Psoas muscle (tissue), 7 donors: ENCODE measurements at regions not wholly inside any gene's neighbourhood (a gene's known extent, or its start where the extent isn't known, plus 50 kb on each side); places are given as distances from the start of the nearest gene placed in this dataset.

Experiments
- ATAC-seq, 4 donors: fragments of 200-7000 bp; cut with Tn5 transposase; one replicate each; pipeline ENCODE4 v1.9.1; 2020; ENCODE audit warnings: moderate library complexity in 3 of 4, mild to moderate bottlenecking in 2 of 4
- DNase-seq, 2 donors: peaks; one replicate each; pipeline ENCODE4 v3.0.0-alpha.2; 2020
- H3K27ac ChIP-seq: fragments of 200-600 bp; one replicate; pipeline ENCODE4 v1.8.0; 2022
- H3K27me3 ChIP-seq, 3 donors: fragments of 200-600 bp in 1 of 3; one replicate each; pipeline versions ENCODE4 v1.6.1 to v1.8.0; 2013 to 2022; ENCODE audit warnings: low read length in 2 of 3, mild to moderate bottlenecking in 2 of 3, moderate library complexity in 1 of 3; ENCODE audit not compliant: insufficient read depth in 3 of 3
- H3K36me3 ChIP-seq, 2 donors: fragments of 200-600 bp in 1 of 2; one replicate each; pipeline versions ENCODE4 v1.6.1 to v1.8.0; 2013 to 2022; ENCODE audit warnings: low read depth in 1 of 2, mild to moderate bottlenecking in 1 of 2, moderate library complexity in 1 of 2; ENCODE audit not compliant: insufficient read depth in 1 of 2
- H3K4me1 ChIP-seq: fragments of 200-600 bp; one replicate; pipeline ENCODE4 v1.8.0; 2022
- H3K4me3 ChIP-seq: fragments of 200-600 bp; one replicate; pipeline ENCODE4 v1.8.0; 2022; ENCODE audit warnings: mild to moderate bottlenecking
- H3K9me3 ChIP-seq: fragments of 200-600 bp; one replicate; pipeline ENCODE4 v1.8.0; 2022
- WGBS, 3 donors: extraction: QIAGEN DNeasy Blood & Tissue Kit; methylation state at CpG; one replicate each; pipeline versions ENCODE4 v1.1.6 to v1.1.7; 2013; 5-methylcytosine and 5-hydroxymethylcytosine counted together
- intact Hi-C, 2 donors: fragments of 100-400 bp; cut with DNase I; formaldehyde crosslinking; loops; one replicate each; pipeline versions ENCODE4 v1.11.0 to v1.14.2; 2022
- TF ChIP-seq, protein P1 (sequence below): fragments of 200-600 bp; IDR thresholded peaks from one replicate; pipeline ENCODE4 v1.8.0; 2022; ENCODE audit warnings: antibody characterized with exemption
- donor health status: healthy with polysubstance abuse.
- donor health status: DM: no; HTN: no; CAD: no; lungs with moderate emphysema.
- donor health status: Bipolar disorder and iron deficiency.
- donor health status: healthy.
- donor health status: DM: yes; HTN: yes; CAD: no.
- donor health status: DM: no; HTN: no; CAD: no.
- donor health status: DM: yes; HTN: yes; CAD: no.

GRCh38 chr15:72979308-72979707 is 73.0 kb upstream of the NEO1 start:
- no peaks in the 10 kb centered on the region for H3K36me3 ChIP-seq
- H3K4me1 ChIP-seq: no peaks in the 10 kb centered on the region
- DNase-seq (no peak), ATAC-seq (no peak)
- 66 to 71% (median 67%) methylated on average over 5 of the region's 5 CpGs for WGBS, 3 donors
- H3K4me3 ChIP-seq: no peak overlapping the region
- intact Hi-C loops: loop anchor here in 1 of 2 donors (10.0 kb wide), 1 partner anchor 105 kb away; no protein-coding TSS in a partner anchor
- H3K27me3 ChIP-seq: peaks cover 0 to 2% (median 0%) of the 10 kb centered on the region in 3 donors
- no peak overlapping the region for H3K27ac ChIP-seq
- TF ChIP-seq, protein P1, sequence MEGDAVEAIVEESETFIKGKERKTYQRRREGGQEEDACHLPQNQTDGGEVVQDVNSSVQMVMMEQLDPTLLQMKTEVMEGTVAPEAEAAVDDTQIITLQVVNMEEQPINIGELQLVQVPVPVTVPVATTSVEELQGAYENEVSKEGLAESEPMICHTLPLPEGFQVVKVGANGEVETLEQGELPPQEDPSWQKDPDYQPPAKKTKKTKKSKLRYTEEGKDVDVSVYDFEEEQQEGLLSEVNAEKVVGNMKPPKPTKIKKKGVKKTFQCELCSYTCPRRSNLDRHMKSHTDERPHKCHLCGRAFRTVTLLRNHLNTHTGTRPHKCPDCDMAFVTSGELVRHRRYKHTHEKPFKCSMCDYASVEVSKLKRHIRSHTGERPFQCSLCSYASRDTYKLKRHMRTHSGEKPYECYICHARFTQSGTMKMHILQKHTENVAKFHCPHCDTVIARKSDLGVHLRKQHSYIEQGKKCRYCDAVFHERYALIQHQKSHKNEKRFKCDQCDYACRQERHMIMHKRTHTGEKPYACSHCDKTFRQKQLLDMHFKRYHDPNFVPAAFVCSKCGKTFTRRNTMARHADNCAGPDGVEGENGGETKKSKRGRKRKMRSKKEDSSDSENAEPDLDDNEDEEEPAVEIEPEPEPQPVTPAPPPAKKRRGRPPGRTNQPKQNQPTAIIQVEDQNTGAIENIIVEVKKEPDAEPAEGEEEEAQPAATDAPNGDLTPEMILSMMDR: no peak
- H3K9me3 ChIP-seq: no peaks in the 10 kb centered on the region

- TF ChIP-seq, protein P1: no peak
- DNase-seq (no peak), ATAC-seq (no peak)
- Histone ChIP-seq H3K27me3 (peaks cover 0 to 2% (median 0%) of the 10 kb centered on the region in 3 donors), H3K36me3 (no peaks in the 10 kb centered on the region), H3K9me3 (no peaks in the 10 kb centered on the region), H3K4me1 (no peaks in the 10 kb centered on the region), H3K27ac (no peak overlapping the region), H3K4me3 (no peak overlapping the region)
- intact Hi-C loops: loop anchor here in 1 of 2 donors (10.0 kb wide), 1 partner anchor 103 kb away; no protein-coding TSS in a partner anchor
- WGBS, 3 donors: 81 to 83% (median 82%) methylated on average over 5 of the region's 5 CpGs
Measured at GRCh38 chr15:72978223-72978622, 74.0 kb upstream of the NEO1 start.

GRCh38 chr15:72972362-72972761 is 79.9 kb upstream of the NEO1 start:
- H3K9me3 ChIP-seq: no peaks in the 10 kb centered on the region
- H3K27me3 ChIP-seq: peaks cover 0 to 2% (median 0%) of the 10 kb centered on the region in 3 donors
- 60 to 83% (median 75%) methylated on average over 3 of the region's 3 CpGs for WGBS, 3 donors
- intact Hi-C loops: loop anchor here (5.0 to 10.0 kb wide), 2 partner anchors 98 to 175 kb away; no protein-coding TSS in a partner anchor
- ATAC-seq: no peak
- H3K4me1 ChIP-seq: peaks cover 46% of the 10 kb centered on the region
- no peaks in the 10 kb centered on the region for H3K36me3 ChIP-seq
- no peak for DNase-seq
- peak overlapping the region; percentile 69 for H3K27ac ChIP-seq
- peak overlapping the region; percentile 57 for H3K4me3 ChIP-seq
- TF ChIP-seq, protein P1: no peak

GRCh38 chr15:72971766-72972165 is 80.5 kb upstream of the NEO1 start:
- peak overlapping the region; percentile 69 for H3K27ac ChIP-seq
- TF ChIP-seq, protein P1: no peak
- intact Hi-C loops: loop anchor here (5.0 to 10.0 kb wide), 2 partner anchors 97 to 174 kb away; no protein-coding TSS in a partner anchor
- no peaks in the 10 kb centered on the region for H3K9me3 ChIP-seq
- peak overlapping the region; percentile 57 for H3K4me3 ChIP-seq
- no peak for DNase-seq
- WGBS, 3 donors: 38 to 57% (median 44%) methylated on average over 7 of the region's 7 CpGs
- peaks cover 51% of the 10 kb centered on the region for H3K4me1 ChIP-seq
- no peaks in the 10 kb centered on the region for H3K36me3 ChIP-seq
- H3K27me3 ChIP-seq: no peaks in the 10 kb centered on the region
- no peak for ATAC-seq
